WTC11 (cell line): ENCODE measurements at regions not wholly inside any gene's neighbourhood (a gene's known extent, or its start where the extent isn't known, plus 50 kb on each side); places are given as distances from the start of the nearest gene placed in this dataset.

Experiments used
- ATAC-seq: fragments of 200-7000 bp; cut with Tn5 transposase; 2 replicates; pipeline ENCODE4 v1.10.0; 2021; ENCODE audit warnings: mild to moderate bottlenecking, moderate library complexity
- CTCF ChIA-PET: fragments of 300-600 bp; sonication (Branson Sonifier 250); formaldehyde crosslinking; loops from one replicate; lab custom pipeline; 2021; ENCODE audit warnings: antibody characterized with exemption; lab: Charles Lee
- POLR2A ChIA-PET: fragments of 350-600 bp; sonication (Branson Sonifier 250); formaldehyde crosslinking; loops from one replicate; lab custom pipeline; 2021; ENCODE audit warnings: antibody characterized with exemption; lab: Charles Lee
- DNase-seq: peaks from one replicate; pipeline ENCODE4 v3.0.0; 2021; ENCODE audit warnings: low spot score
- H3K27ac Mint-ChIP-seq: 2 replicates; pipeline ENCODE4 v1.8.0; 2021; ENCODE audit warnings: mixed read lengths
- H3K27me3 Mint-ChIP-seq: 2 replicates; pipeline ENCODE4 v1.8.0; 2021; ENCODE audit warnings: low read depth, mild to moderate bottlenecking, moderate library complexity, mixed read lengths
- H3K36me3 Mint-ChIP-seq: 2 replicates; pipeline ENCODE4 v1.8.0; 2021; ENCODE audit warnings: mixed read lengths
- H3K4me1 Mint-ChIP-seq: 2 replicates; pipeline ENCODE4 v1.8.0; 2022; ENCODE audit warnings: mixed read lengths
- H3K4me3 Mint-ChIP-seq: 2 replicates; pipeline ENCODE4 v1.8.0; 2021; ENCODE audit warnings: mild to moderate bottlenecking, moderate library complexity, mixed read lengths
- H3K9me3 Mint-ChIP-seq: 2 replicates; pipeline ENCODE4 v1.8.0; 2021; ENCODE audit warnings: mixed read lengths
- ARID4B ChIP-seq: sonication (generic); formaldehyde crosslinking; IDR thresholded peaks from 2 replicates; pipeline ENCODE4 v1.8.0; 2023; ENCODE audit warnings: missing genetic modification reagents, mild to moderate bottlenecking, borderline replicate concordance
- ATF2 ChIP-seq: sonication (generic); formaldehyde crosslinking; IDR thresholded peaks from 2 replicates; pipeline ENCODE4 v1.8.1; 2022; ENCODE audit warnings: low read depth, missing genetic modification reagents, borderline replicate concordance
- ERG ChIP-seq: fragments of 250-450 bp; sonication (Bioruptor Pico); IDR thresholded peaks from 2 replicates; pipeline ENCODE4 v1.8.0; 2021; ENCODE audit warnings: mild to moderate bottlenecking
- FOXK1 ChIP-seq: sonication (generic); formaldehyde crosslinking; IDR thresholded peaks from 2 replicates; pipeline ENCODE4 v1.8.0; 2022; ENCODE audit warnings: mild to moderate bottlenecking, moderate library complexity, missing genetic modification reagents
- HMGA2 ChIP-seq: fragments of 250-450 bp; sonication (Bioruptor Pico); IDR thresholded peaks from 2 replicates; pipeline ENCODE4 v1.4.0; 2021; ENCODE audit warnings: mild to moderate bottlenecking, moderate library complexity
- HMGXB4 ChIP-seq: sonication (generic); formaldehyde crosslinking; IDR thresholded peaks from 2 replicates; pipeline ENCODE4 v1.8.1; 2023; ENCODE audit warnings: mild to moderate bottlenecking, moderate library complexity, missing genetic modification reagents
- MAX ChIP-seq: sonication (generic); formaldehyde crosslinking; IDR thresholded peaks from 2 replicates; pipeline ENCODE4 v1.8.0; 2022; ENCODE audit warnings: mild to moderate bottlenecking, missing genetic modification reagents
- NR1H2 ChIP-seq: sonication (generic); formaldehyde crosslinking; IDR thresholded peaks from 2 replicates; pipeline ENCODE4 v1.9.0; 2021; ENCODE audit warnings: mild to moderate bottlenecking, moderate library complexity, missing genetic modification reagents
- OVOL2 ChIP-seq: fragments of 250-450 bp; sonication (Bioruptor Pico); IDR thresholded peaks from 2 replicates; pipeline ENCODE4 v1.9.0; 2021; ENCODE audit warnings: mild to moderate bottlenecking, borderline replicate concordance
- RORB ChIP-seq: fragments of 250-450 bp; sonication (Bioruptor Pico); IDR thresholded peaks from 2 replicates; pipeline ENCODE4 v1.9.0; 2021; ENCODE audit warnings: mild to moderate bottlenecking
- TEAD1 ChIP-seq: sonication (generic); formaldehyde crosslinking; IDR thresholded peaks from 2 replicates; pipeline ENCODE4 v1.8.0; 2022; ENCODE audit warnings: mild to moderate bottlenecking, missing genetic modification reagents
- TEAD4 ChIP-seq: sonication (generic); formaldehyde crosslinking; IDR thresholded peaks from 2 replicates; pipeline ENCODE4 v1.8.0; 2022; ENCODE audit warnings: mild to moderate bottlenecking, missing genetic modification reagents
- ZBTB21 ChIP-seq: sonication (generic); formaldehyde crosslinking; IDR thresholded peaks from 2 replicates; pipeline ENCODE4 v1.8.1; 2023; ENCODE audit warnings: mild to moderate bottlenecking, missing genetic modification reagents, borderline replicate concordance
- ZMAT4 ChIP-seq: fragments of 250-450 bp; sonication (Bioruptor Pico); IDR thresholded peaks from 2 replicates; pipeline ENCODE4 v1.9.0; 2021; ENCODE audit warnings: mild to moderate bottlenecking
- ZNF425 ChIP-seq: fragments of 250-450 bp; sonication (Bioruptor Pico); conservative IDR thresholded peaks from 2 replicates; pipeline ENCODE4 v1.9.0; 2021; ENCODE audit warnings: mild to moderate bottlenecking

- peak overlapping the region; percentile 60; the same call in 1 of the 2 replicates for H3K27ac Mint-ChIP-seq
- no peak for TF ChIP-seq MAX (CRISPR knock-in tag)
- no peak for TF ChIP-seq ATF2
- no peak for TF ChIP-seq TEAD1 (CRISPR knock-in tag)
- TF ChIP-seq ZMAT4 = no peak
- no peak for TF ChIP-seq ZBTB21
- no peak for TF ChIP-seq ERG (CRISPR knock-in tag)
- TF ChIP-seq OVOL2 (CRISPR knock-in tag) = no peak
- no peak for TF ChIP-seq HMGA2 (CRISPR knock-in tag)
- TF ChIP-seq ARID4B (CRISPR knock-in tag) = no peak
- no peak for TF ChIP-seq NR1H2
- TF ChIP-seq RORB (CRISPR knock-in tag) = no peak
- no peak for TF ChIP-seq HMGXB4 (CRISPR knock-in tag)
- no peak for TF ChIP-seq ZNF425 (CRISPR knock-in tag)
- TF ChIP-seq TEAD4 (CRISPR knock-in tag) = no peak
- no peak for TF ChIP-seq FOXK1
- TF ChIP-seq, all 79 proteins: peak for 0
- ChIA-PET CTCF (interaction anchor here (1.2 kb wide), 1 partner anchor 1042 kb away, joined by 5 read pairs; no protein-coding TSS in a partner anchor), POLR2A (no interaction called here)
- no peaks in the 10 kb centered on the region for H3K9me3 Mint-ChIP-seq
- no peaks in the 10 kb centered on the region for H3K27me3 Mint-ChIP-seq
- H3K36me3 Mint-ChIP-seq = no peaks in the 10 kb centered on the region
- ATAC-seq = no peak
- no peak for DNase-seq
- no peak overlapping the region for H3K4me3 Mint-ChIP-seq
- H3K4me1 Mint-ChIP-seq = peaks cover 44% of the 10 kb centered on the region
These were observed 588.8 kb downstream of the PRELID2 start for GRCh38 chr5:145246379-145246778.
